ENCODE measurements at regions not wholly inside any gene's neighbourhood (a gene's known extent, or its start where the extent isn't known, plus 50 kb on each side); places are given as distances from the start of the nearest gene placed in this dataset.

DNA sequence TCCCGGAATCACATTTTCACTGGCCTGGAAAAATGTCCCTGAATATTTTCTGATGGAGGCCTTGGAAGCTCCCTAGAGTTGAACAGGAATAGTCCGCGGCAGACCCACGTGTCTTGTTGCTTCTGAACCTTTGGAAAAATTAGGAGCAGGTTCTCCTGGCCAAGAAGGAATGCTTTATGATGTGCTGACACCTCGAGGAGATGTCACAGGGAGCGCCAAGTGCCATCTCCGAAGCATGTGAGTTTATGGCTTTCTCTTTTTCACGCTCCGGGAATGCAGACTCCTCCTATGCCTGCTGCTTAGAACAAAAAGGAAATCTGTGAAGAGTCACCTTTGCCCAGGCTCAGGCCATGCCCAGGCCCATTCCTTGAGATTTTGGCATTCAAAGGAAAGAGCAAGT lies 84.6 kb downstream of the BOD1 start (continued):
- no peak for TF ChIP-seq SIN3A (conservative IDR thresholded peaks at IDR 0.05 in 1 of 2, IDR thresholded peaks at IDR 0.05 in 1 of 2; ENCODE audit: low read depth in 1 of 2, low read length in 2 of 2)
- TF ChIP-seq CBX8 (IDR thresholded peaks at IDR 0.05; ENCODE audit: borderline replicate concordance, low read depth, low read length), result no peak
- TF ChIP-seq JUND (IDR thresholded peaks at IDR 0.05; ENCODE audit: low read length), result no peak
- TF ChIP-seq HDAC2 (IDR thresholded peaks at IDR 0.05; ENCODE audit: borderline replicate concordance in 1 of 2, low read depth in 2 of 2, low read length in 2 of 2), result no peak

Measured in H1 (cell line).